IPS DF 6.9 (cell line): ENCODE measurements at regions not wholly inside any gene's neighbourhood (a gene's known extent, or its start where the extent isn't known, plus 50 kb on each side); places are given as distances from the start of the nearest gene placed in this dataset.
"Not testable (repeated sequence)": the region's sequence is repeated elsewhere in the genome, so short reads cannot be mapped to it uniquely, and the experiment has no call there.

Experiments used
- DNase-seq: peaks from one replicate; pipeline ENCODE4 v3.0.0-alpha.2; 2013; ENCODE audit warnings: low read depth, low spot score
- H3K27ac ChIP-seq: one replicate; pipeline ENCODE4 v1.5.1; 2013; ENCODE audit warnings: low read length, control low read depth
- H3K27me3 ChIP-seq: 2 replicates; pipeline ENCODE4 v1.6.1; 2013; ENCODE audit warnings: mild to moderate bottlenecking, low read length; ENCODE audit not compliant: control insufficient read depth, insufficient read depth
- H3K36me3 ChIP-seq: 2 replicates; pipeline ENCODE4 v1.6.1; 2013; ENCODE audit warnings: low read length; ENCODE audit not compliant: control insufficient read depth, insufficient read depth
- H3K4me1 ChIP-seq: 2 replicates; pipeline ENCODE4 v1.6.1; 2013; ENCODE audit warnings: low read length; ENCODE audit not compliant: control insufficient read depth, insufficient read depth
- H3K4me3 ChIP-seq: 2 replicates; pipeline ENCODE4 v1.5.1; 2013; ENCODE audit warnings: mild to moderate bottlenecking, low read length
- H3K9me3 ChIP-seq: 2 replicates; pipeline ENCODE4 v1.6.1; 2013; ENCODE audit warnings: low read length, inconsistent platforms; ENCODE audit not compliant: control insufficient read depth, insufficient read depth
- WGBS: extraction: QIAGEN DNeasy Blood & Tissue Kit; methylation state at CpG from one replicate; pipeline ENCODE4 v1.1.7; 2013; ENCODE audit warnings: mixed read lengths, missing lambda C conversion rate; ENCODE audit not compliant: insufficient read length, insufficient coverage; 5-methylcytosine and 5-hydroxymethylcytosine counted together

GRCh38 chr1:20416706-20417105 lies 69.3 kb downstream of the CAMK2N1 start:
- no peaks in the 10 kb centered on the region for H3K27me3 ChIP-seq
- DNase-seq: no peak

GRCh38 chr1:20413776-20414140 lies 72.3 kb downstream of the CAMK2N1 start:
- no CpG with 5 or more reads among the region's 3 CpGs for WGBS
- Histone ChIP-seq H3K9me3 (no peaks in the 10 kb centered on the region), H3K27me3 (no peaks in the 10 kb centered on the region; the same call in 1 of the 2 replicates), H3K36me3 (no peaks in the 10 kb centered on the region; the same call in 1 of the 2 replicates), H3K4me1 (no peaks in the 10 kb centered on the region), H3K4me3 (no peak overlapping the region), H3K27ac (no peak overlapping the region)
- DNase-seq: no peak

More at GRCh38 chr1:20416706-20417105, 69.3 kb downstream of the CAMK2N1 start:
- Histone ChIP-seq H3K9me3 (no peaks in the 10 kb centered on the region), H3K4me1 (no peaks in the 10 kb centered on the region), H3K4me3 (no peak overlapping the region), H3K36me3 (no peaks in the 10 kb centered on the region; the same call in 1 of the 2 replicates), H3K27ac (no peak overlapping the region)
- WGBS: no CpG with 5 or more reads among the region's 3 CpGs

- Histone ChIP-seq H3K36me3 (no peaks in the 10 kb centered on the region; the same call in 1 of the 2 replicates), H3K4me1 (no peaks in the 10 kb centered on the region), H3K4me3 (no peak overlapping the region), H3K9me3 (no peaks in the 10 kb centered on the region), H3K27me3 (peaks cover under 1% of the 10 kb centered on the region; the same call in 1 of the 2 replicates), H3K27ac (no peak overlapping the region)
- WGBS: no CpG with 5 or more reads among the region's 11 CpGs
- no peak for DNase-seq
Measured at GRCh38 chr1:20413136-20413775, 72.8 kb downstream of the CAMK2N1 start.

DNA sequence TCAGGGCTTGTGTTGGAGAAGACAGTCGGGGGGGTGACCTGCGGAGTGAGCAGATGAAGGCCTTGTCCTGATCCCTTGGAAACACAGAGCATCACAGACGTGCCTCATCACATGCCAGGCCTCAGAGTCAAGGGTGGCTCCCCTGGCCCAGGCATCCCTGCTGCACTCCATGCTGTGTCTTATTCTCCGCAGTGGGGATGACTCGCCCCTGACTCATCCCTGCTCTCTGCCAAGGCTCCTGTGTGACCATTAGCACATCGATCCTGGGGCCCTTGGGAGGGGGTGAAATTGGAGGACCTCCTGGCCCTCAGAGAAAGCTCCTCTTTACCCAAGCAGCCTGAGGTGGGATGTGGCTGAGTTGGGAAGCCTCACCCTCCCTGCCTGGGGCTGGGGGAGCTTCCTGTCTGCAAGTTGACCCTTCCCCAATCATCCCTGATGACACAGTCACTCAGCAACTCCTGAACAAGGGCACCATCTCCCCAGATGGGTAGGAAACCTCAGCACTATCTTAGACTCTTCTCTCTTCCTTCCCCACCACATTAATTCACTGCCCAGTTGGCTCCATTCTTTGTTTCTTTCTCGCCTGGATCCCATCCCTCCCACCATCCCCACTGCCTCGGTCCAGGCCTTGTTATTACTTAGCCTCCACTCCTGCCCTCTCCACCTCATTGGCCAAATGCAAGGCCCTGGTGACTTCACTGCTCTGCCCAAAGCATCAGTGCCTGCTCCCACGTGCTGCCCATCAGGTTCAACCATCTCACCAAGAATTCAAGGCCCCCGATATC lies 74.6 kb downstream of the CAMK2N1 start:
- Histone ChIP-seq H3K27ac (no peak overlapping the region), H3K36me3 (no peaks in the 10 kb centered on the region), H3K27me3 (peaks cover 5% of the 10 kb centered on the region; the same call in 1 of the 2 replicates), H3K4me3 (no peak overlapping the region), H3K4me1 (no peaks in the 10 kb centered on the region), H3K9me3 (no peaks in the 10 kb centered on the region)
- no CpG with 5 or more reads among the region's 10 CpGs for WGBS
- no peak for DNase-seq

GRCh38 chr1:20410503-20410902 lies 75.5 kb downstream of the CAMK2N1 start:
- Histone ChIP-seq H3K4me3 (no peak overlapping the region), H3K4me1 (no peaks in the 10 kb centered on the region), H3K27ac (no peak overlapping the region), H3K27me3 (peaks cover 11% of the 10 kb centered on the region; the same call in 1 of the 2 replicates), H3K9me3 (no peaks in the 10 kb centered on the region), H3K36me3 (no peaks in the 10 kb centered on the region)
- WGBS: no CpG with 5 or more reads among the region's 1 CpG
- no peak for DNase-seq

DNA sequence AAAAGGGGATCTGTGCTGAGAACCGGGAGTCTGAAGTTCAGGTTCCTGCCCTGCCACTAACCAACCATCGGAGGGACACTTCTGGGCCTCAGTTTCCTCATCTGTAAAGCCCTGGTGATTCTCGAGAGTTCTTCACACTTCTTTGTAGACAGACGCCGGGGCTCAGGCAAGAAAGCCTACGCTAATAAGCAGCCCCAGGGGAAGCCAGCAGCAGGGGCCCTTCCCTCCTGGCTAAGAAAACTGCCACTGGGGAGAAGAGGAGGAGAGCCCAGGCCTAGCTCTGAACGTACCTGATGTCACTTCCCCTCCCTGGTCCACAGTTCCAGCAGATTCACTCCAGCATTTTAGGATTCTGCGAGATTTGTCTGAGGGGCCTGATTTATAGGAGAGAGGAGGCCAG lies 76.0 kb downstream of the CAMK2N1 start:
- Histone ChIP-seq H3K9me3 (no peaks in the 10 kb centered on the region), H3K4me1 (no peaks in the 10 kb centered on the region), H3K27ac (no peak overlapping the region), H3K4me3 (no peak overlapping the region), H3K36me3 (no peaks in the 10 kb centered on the region), H3K27me3 (peaks cover 17% of the 10 kb centered on the region; the same call in 1 of the 2 replicates)
- no CpG with 5 or more reads among the region's 8 CpGs for WGBS
- no peak for DNase-seq

- no peak for DNase-seq
- H3K4me1 ChIP-seq: no peaks in the 10 kb centered on the region
- H3K9me3 ChIP-seq: no peaks in the 10 kb centered on the region
- peaks cover 26% of the 10 kb centered on the region; the same call in 1 of the 2 replicates for H3K27me3 ChIP-seq
- WGBS: no CpG with 5 or more reads among the region's 3 CpGs
- no peak overlapping the region for H3K4me3 ChIP-seq
- no peak overlapping the region for H3K27ac ChIP-seq
- no peaks in the 10 kb centered on the region for H3K36me3 ChIP-seq
Measured at GRCh38 chr1:20409012-20409411, 77.0 kb downstream of the CAMK2N1 start.

DNA sequence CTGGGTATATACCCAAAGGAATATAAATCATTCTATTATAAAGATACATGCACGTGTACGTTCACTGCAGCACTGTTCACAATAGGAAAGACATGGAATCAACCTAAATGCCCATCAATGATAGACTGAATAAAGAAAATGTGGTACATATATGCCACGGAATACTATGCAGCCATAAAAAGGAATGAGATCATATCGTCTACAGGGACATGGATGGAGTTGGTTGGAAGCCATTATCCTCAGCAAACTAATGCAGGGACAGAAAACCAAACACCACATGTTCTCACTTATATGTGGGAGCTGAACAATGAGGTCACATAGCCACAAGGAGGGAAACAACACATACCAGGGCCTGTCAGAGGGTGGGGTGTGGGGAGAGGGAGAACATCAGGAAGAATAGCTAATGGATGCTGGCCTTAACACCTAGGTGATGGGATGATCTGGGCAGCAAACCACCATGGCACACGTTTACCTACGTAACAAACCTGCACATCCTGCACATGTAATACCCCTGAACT lies 77.8 kb downstream of the CAMK2N1 start:
- WGBS: no CpG with 5 or more reads among the region's 6 CpGs
- not testable (repeated sequence) for DNase-seq, H3K36me3 ChIP-seq, H3K4me3 ChIP-seq, H3K9me3 ChIP-seq, H3K27ac ChIP-seq, H3K4me1 ChIP-seq
- peaks cover 34% of the 10 kb centered on the region; the same call in 1 of the 2 replicates for H3K27me3 ChIP-seq

GRCh38 chr1:20405893-20406604 lies 80.0 kb downstream of the CAMK2N1 start:
- Histone ChIP-seq H3K4me1 (no peaks in the 10 kb centered on the region), H3K27me3 (peaks cover 42% of the 10 kb centered on the region; the same call in 1 of the 2 replicates), H3K36me3 (no peaks in the 10 kb centered on the region), H3K27ac (no peak overlapping the region), H3K4me3 (no peak overlapping the region), H3K9me3 (no peaks in the 10 kb centered on the region)
- no peak for DNase-seq
- WGBS: no CpG with 5 or more reads among the region's 11 CpGs

GRCh38 chr1:20405051-20405754 lies 80.8 kb downstream of the CAMK2N1 start:
- no peak for DNase-seq
- peaks cover 42% of the 10 kb centered on the region; the same call in 1 of the 2 replicates for H3K27me3 ChIP-seq
- no peak overlapping the region for H3K4me3 ChIP-seq
- WGBS: no CpG with 5 or more reads among the region's 13 CpGs
- no peaks in the 10 kb centered on the region for H3K9me3 ChIP-seq
- H3K4me1 ChIP-seq: no peaks in the 10 kb centered on the region
- H3K27ac ChIP-seq: no peak overlapping the region
- H3K36me3 ChIP-seq: no peaks in the 10 kb centered on the region
